ENCODE measurements at regions not wholly inside any gene's neighbourhood (a gene's known extent, or its start where the extent isn't known, plus 50 kb on each side); places are given as distances from the start of the nearest gene placed in this dataset.

- H3K36me3 ChIP-seq (ENCODE audit: control insufficient read depth, insufficient read depth, low read length) = no peaks in the 10 kb centered on the region
- Mint-ChIP-seq H3K9me3 (peaks cover 10 to 15% of the 10 kb centered on the region in 2 donors), H3K36me3 (no peaks in the 10 kb centered on the region), H3K27me3 (ENCODE audit: low read depth in 2 of 2) (no peaks in the 10 kb centered on the region), H3K4me3 (no peak overlapping the region), H3K27ac (no peak overlapping the region), H3K4me1 (no peaks in the 10 kb centered on the region)
- H3K9me3 ChIP-seq (ENCODE audit: control insufficient read depth, insufficient read depth, low read length) = no peaks in the 10 kb centered on the region
- no peak overlapping the region for H3K27ac ChIP-seq (ENCODE audit: low read length)
- WGBS (ENCODE audit: insufficient coverage) = 100% methylated on average over 3 of the region's 5 CpGs
- no peak for TF ChIP-seq CTCF (IDR thresholded peaks at IDR 0.05)
- no peak overlapping the region for H3K4me3 ChIP-seq (ENCODE audit: low read length)
- H3K4me1 ChIP-seq (ENCODE audit: control insufficient read depth, insufficient read depth, low read length) = no peaks in the 10 kb centered on the region
- no peaks in the 10 kb centered on the region for H3K27me3 ChIP-seq (ENCODE audit: control insufficient read depth, insufficient read depth, low read length)
- DNase-seq (no peak), ATAC-seq (no peak)
- intact Hi-C loops (cut with micrococcal nuclease) = no loop called here
Observed at GRCh38 chr12:73719223-73719622, 818.4 kb upstream of the ATXN7L3B start.

GRCh38 chr12:73726881-73727280 is 810.8 kb upstream of the ATXN7L3B start:
- ATAC-seq = no peak
- Mint-ChIP-seq H3K9me3 (peaks cover 7 to 13% of the 10 kb centered on the region in 2 donors), H3K36me3 (no peaks in the 10 kb centered on the region), H3K4me3 (no peak overlapping the region), H3K4me1 (no peaks in the 10 kb centered on the region), H3K27ac (no peak overlapping the region), H3K27me3 (ENCODE audit: low read depth in 2 of 2) (no peaks in the 10 kb centered on the region)
- no peaks in the 10 kb centered on the region for H3K4me1 ChIP-seq (ENCODE audit: control insufficient read depth, insufficient read depth, low read length)
- no peak for TF ChIP-seq CTCF (IDR thresholded peaks at IDR 0.05)
- intact Hi-C loops (cut with micrococcal nuclease) = no loop called here
- no peaks in the 10 kb centered on the region for H3K36me3 ChIP-seq (ENCODE audit: control insufficient read depth, insufficient read depth, low read length)
- H3K27me3 ChIP-seq (ENCODE audit: control insufficient read depth, insufficient read depth, low read length) = no peaks in the 10 kb centered on the region
- no peak for DNase-seq
- H3K9me3 ChIP-seq (ENCODE audit: control insufficient read depth, insufficient read depth, low read length) = no peaks in the 10 kb centered on the region
- 90% methylated on average over 5 of the region's 6 CpGs for WGBS (ENCODE audit: insufficient coverage)
- no peak overlapping the region for H3K27ac ChIP-seq (ENCODE audit: low read length)
- H3K4me3 ChIP-seq (ENCODE audit: low read length) = no peak overlapping the region

GRCh38 chr12:73731658-73732057 is 806.0 kb upstream of the ATXN7L3B start:
- H3K4me3 ChIP-seq (ENCODE audit: low read length) = no peak overlapping the region
- WGBS (ENCODE audit: insufficient coverage) = no CpG with 5 or more reads among the region's 1 CpG
- ATAC-seq (no peak), DNase-seq (no peak)
- no peak for TF ChIP-seq CTCF (IDR thresholded peaks at IDR 0.05)
- H3K9me3 Mint-ChIP-seq = peaks cover 5 to 8% of the 10 kb centered on the region in 2 donors
- H3K27ac ChIP-seq (ENCODE audit: low read length) = no peak overlapping the region
- no peaks in the 10 kb centered on the region for H3K9me3 ChIP-seq (ENCODE audit: control insufficient read depth, insufficient read depth, low read length)
- H3K4me1 ChIP-seq (ENCODE audit: control insufficient read depth, insufficient read depth, low read length) = no peaks in the 10 kb centered on the region
- H3K36me3 Mint-ChIP-seq = no peaks in the 10 kb centered on the region
- H3K27me3 Mint-ChIP-seq (ENCODE audit: low read depth in 2 of 2) = no peaks in the 10 kb centered on the region
- no peak overlapping the region for H3K4me3 Mint-ChIP-seq
- no peaks in the 10 kb centered on the region for H3K36me3 ChIP-seq (ENCODE audit: control insufficient read depth, insufficient read depth, low read length)
- intact Hi-C loops (cut with micrococcal nuclease) = no loop called here
- H3K4me1 Mint-ChIP-seq = no peaks in the 10 kb centered on the region
- H3K27me3 ChIP-seq (ENCODE audit: control insufficient read depth, insufficient read depth, low read length) = no peaks in the 10 kb centered on the region
- no peak overlapping the region for H3K27ac Mint-ChIP-seq

GRCh38 chr12:73769337-73769736 is 768.3 kb upstream of the ATXN7L3B start:
- Histone ChIP-seq H3K4me1 (ENCODE audit: control insufficient read depth, insufficient read depth, low read length) (no peaks in the 10 kb centered on the region), H3K36me3 (ENCODE audit: control insufficient read depth, insufficient read depth, low read length) (no peaks in the 10 kb centered on the region), H3K9me3 (ENCODE audit: control insufficient read depth, insufficient read depth, low read length) (peaks cover 12% of the 10 kb centered on the region), H3K27me3 (ENCODE audit: control insufficient read depth, insufficient read depth, low read length) (no peaks in the 10 kb centered on the region), H3K4me3 (ENCODE audit: low read length) (no peak overlapping the region), H3K27ac (ENCODE audit: low read length) (no peak overlapping the region)
- DNase-seq (no peak), ATAC-seq (no peak)
- Mint-ChIP-seq H3K27me3 (ENCODE audit: low read depth in 2 of 2) (no peaks in the 10 kb centered on the region), H3K4me1 (no peaks in the 10 kb centered on the region), H3K4me3 (no peak overlapping the region), H3K27ac (no peak overlapping the region), H3K9me3 (peaks cover 2% of the 10 kb centered on the region in 2 donors), H3K36me3 (peaks cover 14% of the 10 kb centered on the region)
- intact Hi-C loops (cut with micrococcal nuclease) = no loop called here
- TF ChIP-seq CTCF (IDR thresholded peaks at IDR 0.05) = no peak
- 91% methylated on average over 6 of the region's 6 CpGs for WGBS (ENCODE audit: insufficient coverage)

Measured in natural killer cell (primary cell).